ENCODE measurements at regions not wholly inside any gene's neighbourhood (a gene's known extent, or its start where the extent isn't known, plus 50 kb on each side); places are given as distances from the start of the nearest gene placed in this dataset.

DNA sequence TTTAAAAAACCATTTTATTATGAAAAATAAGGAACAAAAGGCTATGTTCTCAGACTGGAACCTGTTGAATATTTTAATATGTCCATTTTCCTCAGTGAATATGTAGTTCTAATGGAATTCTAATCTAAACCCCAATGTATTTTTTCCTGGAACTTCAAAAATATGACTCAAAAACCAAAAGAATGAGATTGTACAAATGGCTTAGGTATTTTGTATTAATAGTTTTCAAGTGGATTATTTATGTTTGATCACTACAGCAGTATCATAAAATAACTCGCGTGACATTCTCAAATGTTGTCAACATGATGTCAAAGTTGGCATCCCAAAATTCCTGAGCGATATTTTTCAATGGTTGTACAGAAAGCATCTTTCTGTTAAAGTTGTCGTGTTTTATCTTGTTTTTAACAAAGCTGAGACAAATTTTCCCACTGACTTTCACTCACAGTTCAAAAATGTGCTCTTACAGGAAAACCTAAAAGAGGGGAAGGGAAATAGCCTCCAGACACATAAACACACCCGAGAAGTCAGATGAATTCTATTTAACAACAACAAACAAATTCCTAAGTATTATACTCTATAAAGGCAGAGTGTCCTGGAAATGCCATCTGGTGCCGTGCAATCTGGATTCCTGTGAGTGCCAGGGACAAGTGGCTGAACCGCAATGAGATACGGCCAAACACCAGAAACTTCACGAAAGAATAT is 68.1 kb upstream of the TAS2R1 start:
- TF ChIP-seq CTCF (conservative IDR thresholded peaks at IDR 0.05; ENCODE audit: low read depth, low read length) = no peak
- Histone ChIP-seq H3K9ac (no peak overlapping the region), H3K79me2 (ENCODE audit: insufficient read depth, low read depth) (no peaks in the 10 kb centered on the region), H3K4me1 (ENCODE audit: low read depth, poor library complexity, severe bottlenecking) (no peaks in the 10 kb centered on the region), H2AFZ (ENCODE audit: low read depth) (no peak overlapping the region), H4K20me1 (ENCODE audit: insufficient read depth) (no peaks in the 10 kb centered on the region), H3K36me3 (ENCODE audit: insufficient read depth) (no peaks in the 10 kb centered on the region), H3K27me3 (ENCODE audit: insufficient read depth, low read depth) (no peaks in the 10 kb centered on the region), H3K4me3 (IDR thresholded peaks at IDR 0.05; ENCODE audit: insufficient read depth, low read depth, low read length) (no peak overlapping the region), H3K27ac (no peak overlapping the region), H3K4me2 (no peak overlapping the region)

DNA sequence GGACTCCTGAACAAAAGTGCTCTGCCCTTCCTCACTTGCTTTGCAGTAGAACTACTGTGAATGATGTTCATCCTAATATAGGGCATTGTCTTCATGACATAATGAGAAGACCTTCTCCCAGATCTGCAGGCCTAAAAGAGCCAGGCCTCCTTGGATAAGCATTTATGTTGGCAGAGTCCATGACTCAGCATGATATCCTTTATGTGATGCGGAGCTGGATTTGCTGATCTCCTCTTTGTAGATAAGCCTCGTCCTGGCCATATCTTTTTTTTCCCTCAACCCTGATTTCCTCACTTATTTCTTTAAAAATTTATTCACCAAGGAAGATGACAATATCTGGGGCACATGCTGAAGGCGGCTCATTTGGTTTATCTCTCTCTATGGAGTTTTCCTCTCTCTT is 62.4 kb upstream of the TAS2R1 start:
- Histone ChIP-seq H3K4me2 (no peak overlapping the region), H3K79me2 (ENCODE audit: insufficient read depth, low read depth) (no peaks in the 10 kb centered on the region), H3K4me3 (IDR thresholded peaks at IDR 0.05; ENCODE audit: insufficient read depth, low read depth, low read length) (no peak overlapping the region), H3K27ac (no peak overlapping the region), H3K9ac (no peak overlapping the region), H4K20me1 (ENCODE audit: insufficient read depth) (no peaks in the 10 kb centered on the region), H3K36me3 (ENCODE audit: insufficient read depth) (no peaks in the 10 kb centered on the region), H2AFZ (ENCODE audit: low read depth) (no peak overlapping the region), H3K4me1 (ENCODE audit: low read depth, poor library complexity, severe bottlenecking) (no peaks in the 10 kb centered on the region), H3K27me3 (ENCODE audit: insufficient read depth, low read depth) (no peaks in the 10 kb centered on the region)
- TF ChIP-seq CTCF (conservative IDR thresholded peaks at IDR 0.05; ENCODE audit: low read depth, low read length) = no peak

- no peak for TF ChIP-seq CTCF (conservative IDR thresholded peaks at IDR 0.05; ENCODE audit: low read depth, low read length)
- Histone ChIP-seq H3K4me3 (IDR thresholded peaks at IDR 0.05; ENCODE audit: insufficient read depth, low read depth, low read length) (no peak overlapping the region), H3K4me2 (no peak overlapping the region), H3K9ac (no peak overlapping the region), H3K79me2 (ENCODE audit: insufficient read depth, low read depth) (no peaks in the 10 kb centered on the region), H3K27me3 (ENCODE audit: insufficient read depth, low read depth) (no peaks in the 10 kb centered on the region), H2AFZ (ENCODE audit: low read depth) (no peak overlapping the region), H3K4me1 (ENCODE audit: low read depth, poor library complexity, severe bottlenecking) (no peaks in the 10 kb centered on the region), H3K27ac (no peak overlapping the region), H3K36me3 (ENCODE audit: insufficient read depth) (no peaks in the 10 kb centered on the region), H4K20me1 (ENCODE audit: insufficient read depth) (no peaks in the 10 kb centered on the region)
These were observed 61.1 kb upstream of the TAS2R1 start for GRCh38 chr5:9691261-9691660.

DNA sequence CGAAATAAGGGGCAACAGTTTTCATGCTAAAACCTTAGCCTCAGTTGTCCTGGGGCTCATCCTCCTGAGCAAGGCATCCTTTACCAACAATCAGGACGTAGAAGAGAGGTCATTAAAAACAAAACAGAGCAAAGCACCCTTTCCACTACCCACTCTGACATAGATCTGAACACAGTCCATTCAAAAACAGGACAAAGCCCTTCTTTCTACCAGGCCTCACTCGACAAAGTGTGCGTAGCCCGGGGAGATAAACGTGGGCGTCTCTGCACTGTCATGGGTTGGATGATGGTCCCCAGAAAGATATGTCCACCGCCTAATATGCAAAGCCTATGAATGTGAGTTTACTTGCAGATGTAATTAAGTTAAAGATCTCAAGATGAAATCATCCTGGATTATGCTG is 60.6 kb upstream of the TAS2R1 start:
- no peaks in the 10 kb centered on the region for H3K36me3 ChIP-seq (ENCODE audit: insufficient read depth)
- H3K9ac ChIP-seq = no peak overlapping the region
- H3K4me3 ChIP-seq (IDR thresholded peaks at IDR 0.05; ENCODE audit: insufficient read depth, low read depth, low read length) = no peak overlapping the region
- TF ChIP-seq CTCF (conservative IDR thresholded peaks at IDR 0.05; ENCODE audit: low read depth, low read length) = no peak
- no peak overlapping the region for H3K27ac ChIP-seq
- H4K20me1 ChIP-seq (ENCODE audit: insufficient read depth) = no peaks in the 10 kb centered on the region
- H3K4me1 ChIP-seq (ENCODE audit: low read depth, poor library complexity, severe bottlenecking) = no peaks in the 10 kb centered on the region
- H3K27me3 ChIP-seq (ENCODE audit: insufficient read depth, low read depth) = no peaks in the 10 kb centered on the region
- H2AFZ ChIP-seq (ENCODE audit: low read depth) = no peak overlapping the region
- H3K79me2 ChIP-seq (ENCODE audit: insufficient read depth, low read depth) = no peaks in the 10 kb centered on the region
- no peak overlapping the region for H3K4me2 ChIP-seq
